Mononuclear cell (primary cell): ENCODE measurements at regions not wholly inside any gene's neighbourhood (a gene's known extent, or its start where the extent isn't known, plus 50 kb on each side); places are given as distances from the start of the nearest gene placed in this dataset.
"Not testable (repeated sequence)": the region's sequence is repeated elsewhere in the genome, so short reads cannot be mapped to it uniquely, and the experiment has no call there.

Experiments
- H3K27me3 ChIP-seq: 2 replicates; pipeline ENCODE4 v1.6.0; 2011; ENCODE audit warnings: low read length, control low read depth; ENCODE audit not compliant: insufficient read depth
- H3K4me1 ChIP-seq: 2 replicates; pipeline ENCODE4 v1.5.1; 2011; ENCODE audit warnings: mild to moderate bottlenecking, low read length, control low read depth; ENCODE audit not compliant: insufficient read depth
- H3K4me3 ChIP-seq: 2 replicates; pipeline ENCODE4 v1.5.1; 2011; ENCODE audit warnings: mild to moderate bottlenecking, low read length, moderate library complexity
- H3K9me3 ChIP-seq: 2 replicates; pipeline ENCODE4 v1.5.1; 2011; ENCODE audit warnings: low read depth, mild to moderate bottlenecking, control low read depth, low read length

- no peaks in the 10 kb centered on the region for H3K27me3 ChIP-seq
- no peak overlapping the region for H3K4me3 ChIP-seq
- H3K4me1 ChIP-seq: no peaks in the 10 kb centered on the region
- H3K9me3 ChIP-seq: no peaks in the 10 kb centered on the region
Measured at GRCh38 chr15:31501536-31502157, 175.0 kb downstream of the KLF13 start.

GRCh38 chr15:31502541-31503229, 176.1 kb downstream of the KLF13 start:
- Histone ChIP-seq H3K27me3 (no peaks in the 10 kb centered on the region), H3K4me3 (no peak overlapping the region), H3K4me1 (no peaks in the 10 kb centered on the region), H3K9me3 (no peaks in the 10 kb centered on the region)

GRCh38 chr15:31503256-31503655, 176.6 kb downstream of the KLF13 start:
- Histone ChIP-seq H3K27me3 (no peaks in the 10 kb centered on the region), H3K4me1 (no peaks in the 10 kb centered on the region), H3K4me3 (no peak overlapping the region), H3K9me3 (no peaks in the 10 kb centered on the region)

GRCh38 chr15:31503758-31504461, 177.3 kb downstream of the KLF13 start:
- H3K4me3 ChIP-seq: no peak overlapping the region
- no peaks in the 10 kb centered on the region for H3K9me3 ChIP-seq
- H3K4me1 ChIP-seq: no peaks in the 10 kb centered on the region
- H3K27me3 ChIP-seq: no peaks in the 10 kb centered on the region

- Histone ChIP-seq H3K4me3 (no peak overlapping the region), H3K27me3 (no peaks in the 10 kb centered on the region), H3K4me1 (no peaks in the 10 kb centered on the region), H3K9me3 (no peaks in the 10 kb centered on the region)
Measured at GRCh38 chr15:31504462-31504839, 177.8 kb downstream of the KLF13 start.

- not testable (repeated sequence) for H3K9me3 ChIP-seq, H3K27me3 ChIP-seq, H3K4me3 ChIP-seq, H3K4me1 ChIP-seq
Measured at GRCh38 chr15:31507573-31507972, 180.9 kb downstream of the KLF13 start.

GRCh38 chr15:31508656-31509055, 182.0 kb downstream of the KLF13 start:
- H3K27me3 ChIP-seq: no peaks in the 10 kb centered on the region

GRCh38 chr15:31510057-31510456, 183.4 kb downstream of the KLF13 start:
- no peaks in the 10 kb centered on the region for H3K27me3 ChIP-seq
- no peak overlapping the region for H3K4me3 ChIP-seq
- H3K9me3 ChIP-seq: no peaks in the 10 kb centered on the region
- peaks cover 4% of the 10 kb centered on the region for H3K4me1 ChIP-seq

More at GRCh38 chr15:31508656-31509055, 182.0 kb downstream of the KLF13 start:
- Histone ChIP-seq H3K9me3 (no peaks in the 10 kb centered on the region), H3K4me3 (no peak overlapping the region), H3K4me1 (peaks cover 4% of the 10 kb centered on the region)

GRCh38 chr15:31511707-31512310, 185.2 kb downstream of the KLF13 start:
- H3K4me1 ChIP-seq: peaks cover 4% of the 10 kb centered on the region
- no peaks in the 10 kb centered on the region for H3K27me3 ChIP-seq
- no peaks in the 10 kb centered on the region for H3K9me3 ChIP-seq
- no peak overlapping the region for H3K4me3 ChIP-seq

GRCh38 chr15:31513178-31513577, 186.5 kb downstream of the KLF13 start:
- H3K9me3 ChIP-seq: no peaks in the 10 kb centered on the region
- peaks cover 4% of the 10 kb centered on the region for H3K4me1 ChIP-seq
- no peak overlapping the region for H3K4me3 ChIP-seq
- H3K27me3 ChIP-seq: no peaks in the 10 kb centered on the region

GRCh38 chr15:31516440-31516839, 189.8 kb downstream of the KLF13 start:
- Histone ChIP-seq H3K4me3 (no peak overlapping the region), H3K9me3 (no peaks in the 10 kb centered on the region), H3K27me3 (no peaks in the 10 kb centered on the region), H3K4me1 (peaks cover 4% of the 10 kb centered on the region)

GRCh38 chr15:31516874-31517273, 190.2 kb downstream of the KLF13 start:
- Histone ChIP-seq H3K9me3 (no peaks in the 10 kb centered on the region), H3K4me3 (no peak overlapping the region), H3K27me3 (no peaks in the 10 kb centered on the region), H3K4me1 (peaks cover 4% of the 10 kb centered on the region)

- H3K9me3 ChIP-seq: no peaks in the 10 kb centered on the region
- no peaks in the 10 kb centered on the region for H3K27me3 ChIP-seq
- no peaks in the 10 kb centered on the region for H3K4me1 ChIP-seq
- H3K4me3 ChIP-seq: no peak overlapping the region
Measured at GRCh38 chr15:31517711-31518110, 191.1 kb downstream of the KLF13 start.

- Histone ChIP-seq H3K4me3 (no peak overlapping the region), H3K27me3 (no peaks in the 10 kb centered on the region), H3K4me1 (no peaks in the 10 kb centered on the region), H3K9me3 (no peaks in the 10 kb centered on the region)
Measured at GRCh38 chr15:31522028-31522427, 195.4 kb downstream of the KLF13 start.

GRCh38 chr15:31523027-31523654, 196.5 kb downstream of the KLF13 start:
- Histone ChIP-seq H3K4me1 (no peaks in the 10 kb centered on the region), H3K9me3 (no peaks in the 10 kb centered on the region), H3K4me3 (no peak overlapping the region), H3K27me3 (no peaks in the 10 kb centered on the region)
